Lower lobe of right lung (tissue), 2 donors: ENCODE measurements at regions not wholly inside any gene's neighbourhood (a gene's known extent, or its start where the extent isn't known, plus 50 kb on each side); places are given as distances from the start of the nearest gene placed in this dataset.

ENCODE experiments used
- ATAC-seq, 2 donors: fragments of 200-7000 bp; cut with Tn5 transposase; one replicate each; pipeline ENCODE4 v1.9.1; 2020 to 2022; ENCODE audit warnings: mild to moderate bottlenecking in 2 of 2, moderate library complexity in 2 of 2
- DNase-seq: peaks from one replicate; pipeline ENCODE4 v3.0.0-alpha.2; 2020
- H3K27ac ChIP-seq: fragments of 200-600 bp; one replicate; pipeline ENCODE4 v1.8.0; 2022
- H3K27me3 ChIP-seq: fragments of 200-600 bp; one replicate; pipeline ENCODE4 v1.8.0; 2022; ENCODE audit warnings: low read depth
- H3K36me3 ChIP-seq: fragments of 200-600 bp; one replicate; pipeline ENCODE4 v1.8.0; 2022; ENCODE audit warnings: mild to moderate bottlenecking
- H3K4me1 ChIP-seq: fragments of 200-600 bp; one replicate; pipeline ENCODE4 v1.8.0; 2022
- H3K4me3 ChIP-seq: fragments of 200-600 bp; one replicate; pipeline ENCODE4 v1.8.0; 2022; ENCODE audit warnings: mild to moderate bottlenecking
- H3K9me3 ChIP-seq: fragments of 200-600 bp; one replicate; pipeline ENCODE4 v1.8.0; 2022
- CTCF ChIP-seq: fragments of 200-600 bp; IDR thresholded peaks from one replicate; pipeline ENCODE4 v1.8.0; 2022; ENCODE audit warnings: antibody characterized with exemption, mild to moderate bottlenecking
- intact Hi-C: fragments of 100-400 bp; cut with DNase I; formaldehyde crosslinking; loops from one replicate; pipeline ENCODE4 v1.11.0; 2022
- donor health status: DM: no; HTN: yes; CAD: no; lungs with severe emphysema.

GRCh38 chr18:10161315-10161714 is 247.5 kb downstream of the VAPA start:
- intact Hi-C loops: no loop called here
- no peaks in the 10 kb centered on the region for H3K36me3 ChIP-seq
- H3K9me3 ChIP-seq: no peaks in the 10 kb centered on the region
- no peak for TF ChIP-seq CTCF
- H3K27ac ChIP-seq: no peak overlapping the region
- ATAC-seq (peak in 1 of 2 donors; percentile 32), DNase-seq (no peak)
- no peak overlapping the region for H3K4me3 ChIP-seq
- H3K27me3 ChIP-seq: no peaks in the 10 kb centered on the region
- H3K4me1 ChIP-seq: no peaks in the 10 kb centered on the region

- H3K4me1 ChIP-seq: no peaks in the 10 kb centered on the region
- no peak for TF ChIP-seq CTCF
Observed at GRCh38 chr18:10162340-10162739, 248.5 kb downstream of the VAPA start.

GRCh38 chr18:10164271-10165071 is 250.7 kb downstream of the VAPA start:
- H3K27me3 ChIP-seq: no peaks in the 10 kb centered on the region
- DNase-seq: no peak
- H3K4me1 ChIP-seq: no peaks in the 10 kb centered on the region
- H3K27ac ChIP-seq: no peak overlapping the region
- no peak overlapping the region for H3K4me3 ChIP-seq
- no peaks in the 10 kb centered on the region for H3K9me3 ChIP-seq
- no peak for ATAC-seq
- no peaks in the 10 kb centered on the region for H3K36me3 ChIP-seq
- TF ChIP-seq CTCF: no peak
- intact Hi-C loops: no loop called here

More at GRCh38 chr18:10162340-10162739, 248.5 kb downstream of the VAPA start:
- H3K27ac ChIP-seq: no peak overlapping the region
- intact Hi-C loops: no loop called here
- no peaks in the 10 kb centered on the region for H3K9me3 ChIP-seq
- H3K36me3 ChIP-seq: no peaks in the 10 kb centered on the region
- no peak for DNase-seq
- no peak for ATAC-seq
- H3K4me3 ChIP-seq: no peak overlapping the region
- no peaks in the 10 kb centered on the region for H3K27me3 ChIP-seq

DNA sequence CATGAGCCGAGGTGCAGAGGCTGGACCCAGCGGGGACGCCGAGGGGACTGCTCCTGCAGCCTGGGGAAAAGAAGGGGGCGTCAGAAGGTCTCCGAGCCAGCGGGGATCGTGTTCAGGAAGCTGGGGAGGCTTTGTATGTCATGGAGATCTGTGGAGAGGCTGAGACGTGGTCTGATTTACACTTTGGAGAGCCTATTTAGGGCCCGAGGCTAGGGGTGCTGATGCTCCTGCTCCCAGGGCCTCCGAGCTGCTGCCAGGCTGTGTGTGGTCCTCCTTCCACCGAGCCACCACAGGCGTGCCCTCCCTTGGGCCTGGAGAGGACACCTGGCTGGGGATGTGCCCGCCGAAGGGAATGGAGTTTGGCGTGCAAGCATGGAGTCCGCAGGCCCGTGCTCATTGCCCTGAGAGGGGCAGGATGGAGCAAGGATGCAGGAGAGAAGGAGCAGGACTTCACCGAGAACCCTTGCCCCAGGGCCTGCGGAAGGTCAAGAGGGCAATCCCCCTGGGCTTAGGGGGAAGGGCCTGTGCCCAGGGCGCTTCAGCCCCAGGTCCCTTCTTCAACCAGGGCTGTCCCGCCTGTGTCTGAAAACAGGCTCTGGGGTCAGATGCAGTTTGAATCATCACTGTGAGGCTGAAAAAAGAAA is 252.5 kb downstream of the VAPA start:
- H3K27ac ChIP-seq: no peak overlapping the region
- no peak for TF ChIP-seq CTCF
- no peak overlapping the region for H3K4me3 ChIP-seq
- DNase-seq (no peak), ATAC-seq (no peak)
- no peaks in the 10 kb centered on the region for H3K4me1 ChIP-seq
- intact Hi-C loops: no loop called here
- no peaks in the 10 kb centered on the region for H3K36me3 ChIP-seq
- no peaks in the 10 kb centered on the region for H3K9me3 ChIP-seq
- H3K27me3 ChIP-seq: no peaks in the 10 kb centered on the region

- H3K4me3 ChIP-seq: no peak overlapping the region
- intact Hi-C loops: no loop called here
- H3K27ac ChIP-seq: no peak overlapping the region
- ATAC-seq (no peak), DNase-seq (no peak)
- no peaks in the 10 kb centered on the region for H3K36me3 ChIP-seq
- no peaks in the 10 kb centered on the region for H3K27me3 ChIP-seq
- no peak for TF ChIP-seq CTCF
- no peaks in the 10 kb centered on the region for H3K4me1 ChIP-seq
- H3K9me3 ChIP-seq: no peaks in the 10 kb centered on the region
Observed at GRCh38 chr18:10167759-10168158, 253.9 kb downstream of the VAPA start.
